HG02884 (cell line): ENCODE measurements at regions not wholly inside any gene's neighbourhood (a gene's known extent, or its start where the extent isn't known, plus 50 kb on each side); places are given as distances from the start of the nearest gene placed in this dataset.

Experiments
- ATAC-seq: cut with Tn5 transposase; IDR thresholded peaks from one replicate; pipeline ENCODE4 v1.9.1; 2021; ENCODE audit warnings: mild to moderate bottlenecking, moderate library complexity; ENCODE audit not compliant: unreplicated experiment

GRCh38 chr12:65546528-65546927 is 268.0 kb downstream of the MSRB3 start:
- ATAC-seq: no peak

GRCh38 chr12:65556676-65557437 is 267.4 kb upstream of the HMGA2 start:
- ATAC-seq: peak; percentile 95

- ATAC-seq: no peak
Measured at GRCh38 chr12:65557438-65558181, 266.7 kb upstream of the HMGA2 start.

DNA sequence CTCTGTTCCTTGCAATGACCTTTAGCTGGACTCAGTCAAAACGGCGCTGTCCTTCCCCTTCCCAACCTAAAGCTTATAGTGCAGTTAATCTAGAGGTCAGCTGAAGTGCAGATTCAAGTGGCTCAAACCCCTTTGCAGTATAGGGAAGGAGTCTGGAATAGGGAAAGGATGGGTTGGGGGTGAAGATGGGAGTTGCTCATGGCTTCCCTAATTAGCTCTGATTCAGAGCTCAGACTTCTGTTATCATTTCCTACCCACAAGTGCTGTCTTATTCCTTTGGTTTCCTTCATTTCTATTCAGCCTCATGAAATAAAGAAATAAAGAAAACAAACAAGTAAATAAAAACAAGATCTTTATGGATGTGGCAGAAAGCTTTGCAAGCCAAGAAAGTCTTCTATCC is 264.0 kb upstream of the HMGA2 start:
- no peak for ATAC-seq

DNA sequence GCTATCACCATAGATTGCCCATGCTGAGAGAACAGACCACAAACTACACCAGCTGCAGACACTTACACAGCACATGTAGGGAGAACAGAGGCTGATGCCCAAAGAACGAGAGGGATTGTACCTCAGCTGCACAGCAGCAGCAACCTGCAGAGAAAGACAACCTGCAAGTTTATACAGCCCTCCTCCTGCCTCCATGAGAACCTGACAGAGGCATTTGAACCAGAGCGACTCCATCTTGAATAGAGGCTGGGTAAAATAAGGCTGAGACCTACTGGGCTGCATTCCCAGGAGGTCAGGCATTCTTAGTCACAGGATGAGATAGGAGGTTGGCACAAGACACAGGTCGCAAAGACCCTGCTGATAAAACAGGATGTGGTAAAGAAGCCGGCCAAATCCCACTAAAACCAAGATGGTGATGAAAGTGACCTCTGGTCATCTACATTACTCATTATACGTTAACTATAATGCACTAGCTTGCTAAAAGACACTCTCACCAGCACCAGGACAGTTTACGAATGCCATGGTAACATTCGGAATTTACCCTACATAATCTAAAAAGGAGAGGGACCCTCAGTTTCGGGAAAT is 262.4 kb upstream of the HMGA2 start:
- ATAC-seq: no peak

DNA sequence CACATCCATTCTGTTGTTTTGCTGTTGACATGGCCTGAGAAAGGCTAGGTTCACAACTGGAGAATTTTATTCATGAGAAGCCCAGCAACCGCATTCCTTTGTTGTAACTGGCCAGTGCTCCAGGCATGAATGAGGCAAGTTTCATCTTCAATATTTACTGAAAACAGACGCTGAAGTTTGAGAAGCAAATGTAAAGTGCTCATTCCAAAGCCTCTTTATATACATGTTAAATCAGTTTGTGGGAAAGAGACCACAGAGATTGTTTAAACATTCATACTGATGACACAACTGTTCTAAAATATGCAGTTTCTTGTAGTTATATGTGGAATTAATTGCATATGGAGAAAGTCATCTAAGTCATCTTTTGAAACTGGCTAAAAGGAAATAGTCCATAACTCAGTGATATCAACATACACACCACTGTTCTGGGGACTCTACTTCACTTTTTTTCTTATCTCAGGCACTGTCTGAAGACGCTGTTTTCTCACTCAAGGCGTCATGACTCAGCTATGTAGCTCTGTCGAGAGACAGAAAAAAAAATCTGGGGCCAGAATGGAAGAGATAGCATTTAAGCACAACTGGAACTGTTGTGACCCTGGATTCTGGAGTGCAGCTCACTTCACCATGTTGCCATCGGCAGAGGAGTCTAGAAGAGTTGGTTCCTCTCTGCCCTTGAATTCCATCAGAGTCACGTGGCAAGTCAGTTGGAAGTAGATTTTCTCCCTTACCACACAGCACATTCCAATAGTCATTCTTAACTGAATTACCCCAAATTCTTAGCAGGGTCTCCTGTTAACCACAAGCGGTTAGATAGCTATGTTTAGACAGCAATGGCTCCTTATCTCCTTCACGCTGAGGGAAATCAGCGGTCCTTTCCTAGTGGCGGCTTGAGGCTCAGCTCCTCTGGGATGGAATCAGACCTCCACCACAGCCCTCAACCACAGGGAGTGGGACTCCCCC is 258.4 kb upstream of the HMGA2 start:
- no peak for ATAC-seq

DNA sequence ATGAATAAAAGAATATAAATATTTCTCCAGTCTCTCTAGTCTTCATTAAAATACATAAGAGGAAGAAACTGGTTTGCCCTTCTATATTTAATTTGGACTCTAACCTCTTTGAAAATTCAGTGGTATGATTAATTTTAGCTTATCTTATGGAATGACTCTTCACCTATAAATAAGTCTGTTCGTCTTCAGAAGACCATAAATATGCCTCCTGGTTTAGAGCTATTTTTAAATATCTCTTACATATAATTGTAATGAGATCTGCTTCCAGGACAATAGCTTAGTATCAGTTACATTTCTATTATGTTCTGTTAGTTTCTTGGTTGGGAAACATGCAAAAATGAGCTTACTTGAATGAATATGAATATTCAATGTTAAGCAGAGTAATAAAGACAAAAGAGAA is 257.5 kb upstream of the HMGA2 start:
- ATAC-seq: no peak

- ATAC-seq: no peak
Measured at GRCh38 chr12:65567820-65568219, 256.5 kb upstream of the HMGA2 start.

DNA sequence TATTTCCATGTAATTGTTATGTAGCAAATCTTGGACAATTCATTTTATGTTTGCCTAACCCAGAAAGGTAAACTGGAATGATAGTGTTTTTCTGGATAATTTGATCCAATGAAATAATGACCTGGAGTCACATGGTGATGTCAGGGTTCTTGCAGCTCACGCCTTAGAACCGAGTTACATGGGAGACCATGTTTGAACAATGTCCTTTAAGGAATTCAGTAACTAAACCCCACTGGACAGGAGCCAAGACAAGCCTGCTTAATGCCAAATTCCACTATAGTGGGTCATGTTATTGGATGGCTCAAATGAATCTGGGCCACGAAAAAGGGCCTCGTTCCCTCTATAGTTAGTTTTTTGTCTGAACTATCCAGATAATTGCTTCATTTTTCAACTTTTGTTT is 255.8 kb upstream of the HMGA2 start:
- ATAC-seq: no peak

DNA sequence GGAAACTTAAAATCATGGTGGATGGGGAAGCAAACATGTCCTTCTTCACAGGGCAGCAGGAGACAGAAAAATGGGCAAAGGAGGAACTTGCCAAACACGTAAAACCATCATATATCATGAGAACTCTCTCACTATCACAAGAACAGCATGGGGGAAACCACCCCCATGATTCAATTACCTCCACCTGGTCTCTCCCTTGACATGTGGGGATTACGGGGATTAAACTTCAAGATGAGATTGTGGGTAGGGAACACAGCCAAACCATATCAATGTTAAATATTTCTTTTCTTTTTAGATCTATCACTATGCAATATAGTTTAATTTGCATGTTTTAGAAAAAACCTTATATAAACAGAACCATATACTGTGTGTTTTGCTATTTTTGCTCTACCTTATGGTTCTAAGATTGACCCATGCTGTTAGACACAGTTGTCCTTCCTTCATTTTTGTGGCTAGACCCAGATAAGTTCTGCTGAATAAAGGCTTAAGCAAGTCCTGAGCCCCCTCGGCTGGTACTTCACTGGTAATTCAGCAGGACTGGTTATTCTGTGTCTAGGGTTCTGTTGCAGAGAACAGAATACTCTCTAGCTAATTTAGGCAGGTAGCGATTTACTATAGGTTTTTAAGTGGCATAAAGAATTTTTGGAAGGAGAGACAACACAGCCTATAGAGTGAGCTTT is 253.7 kb upstream of the HMGA2 start:
- no peak for ATAC-seq

- ATAC-seq: no peak
Measured at GRCh38 chr12:65574867-65575266, 249.4 kb upstream of the HMGA2 start.

- no peak for ATAC-seq
Measured at GRCh38 chr12:65584016-65584415, 240.3 kb upstream of the HMGA2 start.

DNA sequence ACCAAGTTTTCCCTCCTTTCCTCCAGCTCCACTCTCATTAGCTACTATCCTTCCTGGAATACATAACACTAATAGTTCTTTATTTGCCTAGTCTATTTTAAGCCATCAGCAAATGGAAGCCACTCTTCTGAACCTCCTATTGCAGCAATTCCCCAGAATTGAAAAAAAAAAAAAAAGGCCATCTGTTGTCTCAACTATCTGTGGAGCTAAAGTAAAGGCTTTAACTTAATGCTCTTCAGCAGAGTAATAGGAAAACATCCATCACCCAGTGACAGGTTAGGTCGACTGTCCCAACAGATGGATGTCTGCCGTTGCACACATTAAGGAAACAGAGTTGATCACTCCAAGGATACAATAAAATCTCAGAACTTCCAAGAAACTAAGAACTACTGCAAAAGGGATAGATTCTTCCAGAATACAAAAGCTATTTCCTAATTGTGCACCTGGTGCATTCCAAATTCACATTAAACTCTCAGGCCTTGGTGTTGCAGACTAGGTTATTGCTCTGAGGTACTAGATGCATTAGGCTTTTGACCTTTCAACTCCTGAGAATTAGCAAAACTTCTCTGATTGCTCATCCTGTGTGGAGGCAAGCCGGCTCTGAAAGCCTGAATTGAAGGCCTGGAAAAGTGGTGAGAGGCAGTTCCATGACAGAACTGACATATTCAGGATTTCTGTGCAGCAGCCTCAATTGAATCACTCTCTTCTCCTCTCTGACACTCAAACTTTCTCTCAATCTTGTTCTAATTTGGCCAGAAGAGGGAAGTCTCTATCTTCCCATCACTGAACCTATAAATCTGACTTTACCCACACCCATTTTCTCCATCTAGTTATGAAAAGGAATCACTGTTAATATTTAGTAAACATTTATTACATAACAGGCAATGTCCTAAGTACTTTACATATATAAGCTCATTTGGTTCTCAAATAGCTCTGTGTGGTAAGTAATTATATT is 238.4 kb upstream of the HMGA2 start:
- ATAC-seq: no peak

DNA sequence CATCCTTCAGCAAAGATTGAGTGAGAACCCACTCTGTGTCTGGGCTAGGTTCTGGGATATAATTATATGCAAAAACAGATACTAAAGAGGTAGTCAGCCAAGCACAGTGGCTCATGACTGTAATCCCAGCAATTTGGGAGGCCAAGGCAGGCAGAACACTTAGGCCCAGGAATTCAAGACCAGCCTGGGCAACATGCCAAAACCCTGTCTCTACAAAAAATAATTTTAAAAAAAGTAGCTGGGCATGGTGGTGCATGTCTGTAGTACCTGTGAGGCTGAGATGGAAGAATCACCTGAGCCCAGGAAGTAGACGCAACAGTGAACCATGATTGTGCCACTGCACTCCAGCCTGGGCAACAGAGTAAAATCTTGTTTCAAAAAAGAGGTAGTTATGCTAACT is 237.5 kb upstream of the HMGA2 start:
- no peak for ATAC-seq

GRCh38 chr12:65590318-65590717 is 234.0 kb upstream of the HMGA2 start:
- ATAC-seq: no peak

DNA sequence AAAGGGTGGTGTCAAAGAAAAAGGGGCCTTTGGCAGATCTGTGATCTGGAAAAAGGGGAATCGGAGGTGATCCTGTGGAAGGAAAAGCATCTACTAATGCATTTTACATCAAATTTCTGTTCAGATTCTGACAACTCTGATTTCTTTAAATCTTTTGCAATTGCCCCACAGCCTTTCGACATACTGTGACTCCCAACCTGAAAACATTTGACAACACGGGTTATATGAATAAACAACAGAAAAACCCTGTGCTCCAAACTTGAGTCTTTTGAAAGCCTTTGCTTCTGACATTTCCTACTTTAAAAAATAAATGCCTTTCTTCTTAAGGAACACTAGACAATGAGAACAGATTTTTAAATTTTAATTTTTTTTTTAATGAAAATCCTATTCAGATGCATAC is 231.9 kb upstream of the HMGA2 start:
- no peak for ATAC-seq

- no peak for ATAC-seq
Measured at GRCh38 chr12:65593239-65593701, 231.0 kb upstream of the HMGA2 start.

- no peak for ATAC-seq
Measured at GRCh38 chr12:65594409-65594808, 229.9 kb upstream of the HMGA2 start.

GRCh38 chr12:65595016-65595560 is 229.2 kb upstream of the HMGA2 start:
- no peak for ATAC-seq
